GM12874 (cell line): ENCODE measurements at regions not wholly inside any gene's neighbourhood (a gene's known extent, or its start where the extent isn't known, plus 50 kb on each side); places are given as distances from the start of the nearest gene placed in this dataset.

Experiments
- TF ChIP-seq, protein P1 (sequence below): IDR thresholded peaks from 2 replicates; pipeline ENCODE4 v1.5.1; 2011; ENCODE audit warnings: low read depth, mild to moderate bottlenecking, control low read depth, low read length, moderate library complexity; ENCODE audit not compliant: insufficient read depth

DNA sequence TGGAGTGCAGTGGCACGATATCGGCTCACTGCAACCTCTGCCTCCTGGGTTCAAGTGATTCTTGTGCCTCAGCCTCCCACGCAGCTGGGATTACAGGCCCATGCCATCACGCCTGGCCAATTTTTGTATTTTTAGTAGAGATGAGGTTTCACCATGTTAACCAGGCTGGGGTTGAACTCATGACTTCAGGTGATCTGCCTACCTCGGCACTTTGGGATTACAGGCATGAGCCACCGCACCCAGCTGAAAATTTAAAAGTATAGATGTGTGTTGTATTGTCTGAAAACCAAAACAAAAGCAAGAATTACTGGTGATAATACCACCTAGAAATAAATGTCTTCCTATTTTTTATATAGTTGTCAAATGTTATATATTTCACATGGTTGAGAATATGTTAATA, 162.0 kb upstream of the DMRT1 start:
- TF ChIP-seq, protein P1, sequence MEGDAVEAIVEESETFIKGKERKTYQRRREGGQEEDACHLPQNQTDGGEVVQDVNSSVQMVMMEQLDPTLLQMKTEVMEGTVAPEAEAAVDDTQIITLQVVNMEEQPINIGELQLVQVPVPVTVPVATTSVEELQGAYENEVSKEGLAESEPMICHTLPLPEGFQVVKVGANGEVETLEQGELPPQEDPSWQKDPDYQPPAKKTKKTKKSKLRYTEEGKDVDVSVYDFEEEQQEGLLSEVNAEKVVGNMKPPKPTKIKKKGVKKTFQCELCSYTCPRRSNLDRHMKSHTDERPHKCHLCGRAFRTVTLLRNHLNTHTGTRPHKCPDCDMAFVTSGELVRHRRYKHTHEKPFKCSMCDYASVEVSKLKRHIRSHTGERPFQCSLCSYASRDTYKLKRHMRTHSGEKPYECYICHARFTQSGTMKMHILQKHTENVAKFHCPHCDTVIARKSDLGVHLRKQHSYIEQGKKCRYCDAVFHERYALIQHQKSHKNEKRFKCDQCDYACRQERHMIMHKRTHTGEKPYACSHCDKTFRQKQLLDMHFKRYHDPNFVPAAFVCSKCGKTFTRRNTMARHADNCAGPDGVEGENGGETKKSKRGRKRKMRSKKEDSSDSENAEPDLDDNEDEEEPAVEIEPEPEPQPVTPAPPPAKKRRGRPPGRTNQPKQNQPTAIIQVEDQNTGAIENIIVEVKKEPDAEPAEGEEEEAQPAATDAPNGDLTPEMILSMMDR = no peak

DNA sequence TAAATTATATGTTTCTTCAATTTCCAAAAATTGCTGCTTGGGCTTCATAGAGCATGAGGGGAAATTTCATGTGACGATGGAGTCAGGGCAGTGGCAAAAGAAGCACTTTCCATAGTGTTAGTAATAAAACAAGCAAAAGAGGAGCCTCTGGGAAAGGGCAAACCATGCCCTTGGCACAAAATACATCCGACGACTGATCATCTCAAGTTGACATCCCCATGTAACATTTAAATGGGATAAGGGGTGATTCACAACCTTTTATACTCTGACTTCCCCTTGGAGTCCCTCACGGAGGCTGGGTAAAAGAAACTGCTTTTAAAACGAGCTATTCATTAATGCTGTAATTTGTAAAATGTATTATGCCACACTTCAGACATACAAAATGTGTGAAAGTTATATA, 161.4 kb upstream of the DMRT1 start:
- TF ChIP-seq, protein P1 = no peak

DNA sequence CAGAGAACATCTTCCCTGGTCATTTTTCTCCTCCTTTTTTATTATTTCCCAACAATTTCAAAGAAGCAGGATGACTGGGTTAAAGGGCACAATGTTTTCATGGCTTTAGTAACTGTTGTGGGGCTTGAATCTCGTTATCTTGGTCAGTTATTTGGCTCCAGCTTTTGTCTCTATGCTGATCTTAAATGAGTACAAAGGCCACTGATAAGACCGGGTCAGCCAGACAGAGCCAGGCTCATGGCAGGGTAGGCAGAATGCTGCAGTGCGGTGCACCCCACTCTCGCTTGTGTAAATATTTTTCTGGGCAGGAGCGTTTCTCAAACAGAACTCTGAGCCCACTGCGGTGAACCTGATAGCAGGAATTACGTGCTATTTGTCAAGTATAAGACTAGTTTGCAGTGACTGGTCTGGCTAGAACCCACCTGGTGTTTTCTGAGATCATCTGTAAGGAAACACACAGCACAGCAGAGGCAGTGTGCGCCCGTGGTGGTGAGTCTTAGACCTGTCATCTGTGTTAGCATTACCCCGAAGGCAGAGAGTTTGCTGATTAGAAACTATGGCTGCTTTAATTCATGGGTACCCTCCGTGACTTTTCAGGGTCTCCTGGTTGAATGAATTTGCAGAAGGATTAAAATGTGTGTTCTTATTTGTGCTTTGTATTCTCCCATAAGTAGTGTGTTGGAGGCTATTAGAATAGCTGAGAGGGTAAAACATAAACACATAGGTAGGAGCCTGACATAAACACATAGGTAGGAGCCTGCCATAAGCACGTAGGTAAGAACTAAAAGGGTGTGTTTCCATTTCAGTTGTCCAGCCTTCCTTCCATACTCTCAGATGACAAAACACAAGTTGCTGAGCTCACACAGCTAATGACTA, 158.6 kb upstream of the DMRT1 start:
- TF ChIP-seq, protein P1 = no peak

DNA sequence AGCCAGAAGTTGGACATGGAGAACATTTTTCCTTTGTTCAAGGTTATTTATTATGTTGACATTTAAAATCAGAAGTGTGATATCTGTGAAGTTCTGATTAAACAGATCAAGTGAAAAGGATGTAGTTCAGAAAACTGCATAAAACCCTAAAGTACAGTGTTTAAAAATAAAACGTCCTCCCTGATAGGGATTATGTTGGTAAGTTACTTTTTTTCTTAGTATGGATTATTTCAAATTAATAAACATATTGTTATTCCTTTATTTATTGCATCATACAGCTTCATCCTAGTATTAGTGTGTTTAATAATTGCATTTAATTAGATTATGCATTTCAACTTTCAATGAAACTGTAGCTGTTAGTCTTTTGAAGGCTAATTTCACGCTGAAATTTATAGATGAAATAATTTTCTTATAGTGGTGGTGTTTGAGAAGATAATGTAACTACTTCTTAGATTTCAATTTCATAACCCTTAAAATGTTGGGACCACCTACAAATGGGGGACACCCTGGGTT, 157.9 kb upstream of the DMRT1 start:
- TF ChIP-seq, protein P1 = no peak

DNA sequence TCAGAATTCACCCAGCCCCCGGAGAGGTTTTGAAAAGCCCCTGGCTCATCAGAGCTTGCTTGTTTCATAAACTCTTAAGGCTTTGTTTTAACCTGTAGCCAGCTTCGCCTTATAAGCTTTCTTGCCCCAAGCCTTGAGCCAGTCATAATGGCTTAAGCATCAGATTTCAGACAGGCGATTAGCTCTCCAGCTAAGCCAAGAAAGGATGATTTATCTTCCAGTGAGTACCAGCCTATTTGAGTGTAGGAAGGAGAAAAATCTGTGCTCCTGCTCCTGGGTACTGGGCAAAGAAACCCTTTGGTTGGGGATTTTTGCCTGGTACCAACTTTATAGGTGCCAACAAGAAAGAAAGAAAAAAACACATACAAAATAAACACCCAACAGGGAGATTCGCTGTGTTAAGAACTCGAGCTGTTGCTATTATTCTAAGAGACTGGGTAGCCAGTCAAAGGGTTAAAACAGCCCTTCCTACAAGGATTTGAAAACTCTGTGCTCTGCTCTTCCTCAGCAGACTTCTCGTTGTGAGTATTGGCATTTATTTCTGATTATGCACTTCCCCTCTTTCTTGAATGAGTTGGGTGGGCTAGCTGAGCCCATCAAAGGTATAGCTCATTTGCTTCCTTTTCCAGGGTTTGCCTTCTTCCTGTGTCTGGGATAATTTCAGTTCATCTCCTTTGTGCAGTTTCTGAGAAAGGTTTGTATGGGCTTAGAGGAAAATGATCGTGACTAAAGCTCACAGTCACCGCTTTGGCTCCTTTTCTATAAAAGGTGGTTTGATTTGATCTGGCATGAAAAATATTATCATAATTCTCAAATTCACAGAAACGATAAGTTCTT, 157.2 kb upstream of the DMRT1 start:
- TF ChIP-seq, protein P1 = no peak

DNA sequence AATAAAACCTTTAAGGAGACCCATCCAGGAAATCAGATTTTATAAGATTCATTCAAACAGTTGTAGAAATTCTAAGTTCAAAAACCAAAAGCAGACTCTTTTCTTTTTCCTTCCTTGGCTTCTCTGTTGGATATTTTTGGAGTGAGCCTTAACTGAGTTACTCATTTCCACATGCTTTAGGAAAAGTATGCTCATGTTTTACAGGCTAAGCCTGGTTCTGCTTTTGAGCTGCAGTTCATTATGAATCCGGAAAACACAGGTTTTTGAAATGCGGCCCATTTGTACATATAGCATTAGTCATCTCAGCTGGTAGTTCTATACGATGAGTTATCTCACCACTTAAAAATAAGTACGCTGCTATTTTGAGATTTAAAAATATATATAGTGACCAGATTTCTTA, 156.6 kb upstream of the DMRT1 start:
- TF ChIP-seq, protein P1 = no peak

DNA sequence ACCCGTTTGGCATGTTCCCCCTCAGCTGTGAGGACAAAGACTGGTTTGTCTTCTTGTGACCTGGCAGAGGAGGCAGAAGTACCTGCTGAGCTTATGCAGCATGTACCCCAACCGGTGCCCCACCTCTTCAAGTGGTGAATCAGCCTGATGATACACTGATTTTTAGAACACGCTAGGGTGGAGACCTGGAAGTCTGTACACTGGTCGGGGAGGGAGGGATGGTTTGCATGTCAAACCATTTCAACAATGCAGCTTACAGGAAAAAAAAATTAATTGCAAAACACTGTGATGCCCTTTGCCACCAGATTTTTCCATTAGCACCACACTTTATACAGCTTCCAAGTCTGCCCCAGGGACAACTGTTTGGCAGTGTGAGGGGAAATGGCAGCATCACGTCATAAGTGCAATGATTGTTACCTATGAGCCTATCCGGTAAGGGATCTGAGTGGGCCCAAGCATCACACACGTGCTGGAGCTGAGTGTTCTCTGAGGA, 155.1 kb upstream of the DMRT1 start:
- TF ChIP-seq, protein P1 = no peak
